ENCODE measurements at regions not wholly inside any gene's neighbourhood (a gene's known extent, or its start where the extent isn't known, plus 50 kb on each side); places are given as distances from the start of the nearest gene placed in this dataset.

DNA sequence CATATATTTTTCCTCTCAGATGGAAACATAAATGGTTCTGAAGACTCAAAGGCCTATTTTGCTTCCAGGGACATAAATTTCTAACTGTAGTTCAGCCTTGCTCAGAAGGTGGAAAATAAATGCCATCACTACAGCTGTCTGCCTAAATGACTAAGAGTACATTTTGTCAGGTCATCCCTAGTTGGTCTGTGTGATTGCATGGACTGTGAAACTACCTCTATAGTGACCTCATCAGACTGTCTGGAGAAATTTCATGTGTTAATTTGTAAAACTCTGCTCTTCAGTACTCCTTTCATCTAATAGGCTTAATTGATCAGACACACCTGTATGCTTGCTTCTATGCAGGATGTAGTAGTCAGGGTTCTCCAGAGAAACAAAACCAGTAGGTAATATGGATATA, 886.9 kb downstream of the AMY1C start:
- TF ChIP-seq, protein P1, sequence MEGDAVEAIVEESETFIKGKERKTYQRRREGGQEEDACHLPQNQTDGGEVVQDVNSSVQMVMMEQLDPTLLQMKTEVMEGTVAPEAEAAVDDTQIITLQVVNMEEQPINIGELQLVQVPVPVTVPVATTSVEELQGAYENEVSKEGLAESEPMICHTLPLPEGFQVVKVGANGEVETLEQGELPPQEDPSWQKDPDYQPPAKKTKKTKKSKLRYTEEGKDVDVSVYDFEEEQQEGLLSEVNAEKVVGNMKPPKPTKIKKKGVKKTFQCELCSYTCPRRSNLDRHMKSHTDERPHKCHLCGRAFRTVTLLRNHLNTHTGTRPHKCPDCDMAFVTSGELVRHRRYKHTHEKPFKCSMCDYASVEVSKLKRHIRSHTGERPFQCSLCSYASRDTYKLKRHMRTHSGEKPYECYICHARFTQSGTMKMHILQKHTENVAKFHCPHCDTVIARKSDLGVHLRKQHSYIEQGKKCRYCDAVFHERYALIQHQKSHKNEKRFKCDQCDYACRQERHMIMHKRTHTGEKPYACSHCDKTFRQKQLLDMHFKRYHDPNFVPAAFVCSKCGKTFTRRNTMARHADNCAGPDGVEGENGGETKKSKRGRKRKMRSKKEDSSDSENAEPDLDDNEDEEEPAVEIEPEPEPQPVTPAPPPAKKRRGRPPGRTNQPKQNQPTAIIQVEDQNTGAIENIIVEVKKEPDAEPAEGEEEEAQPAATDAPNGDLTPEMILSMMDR (conservative IDR thresholded peaks at IDR 0.05), result no peak
- TF ChIP-seq EZH2 (IDR thresholded peaks at IDR 0.05; ENCODE audit: low read depth), result no peak

Data from PC-9 (cell line).